ENCODE measurements at regions not wholly inside any gene's neighbourhood (a gene's known extent, or its start where the extent isn't known, plus 50 kb on each side); places are given as distances from the start of the nearest gene placed in this dataset.

DNA sequence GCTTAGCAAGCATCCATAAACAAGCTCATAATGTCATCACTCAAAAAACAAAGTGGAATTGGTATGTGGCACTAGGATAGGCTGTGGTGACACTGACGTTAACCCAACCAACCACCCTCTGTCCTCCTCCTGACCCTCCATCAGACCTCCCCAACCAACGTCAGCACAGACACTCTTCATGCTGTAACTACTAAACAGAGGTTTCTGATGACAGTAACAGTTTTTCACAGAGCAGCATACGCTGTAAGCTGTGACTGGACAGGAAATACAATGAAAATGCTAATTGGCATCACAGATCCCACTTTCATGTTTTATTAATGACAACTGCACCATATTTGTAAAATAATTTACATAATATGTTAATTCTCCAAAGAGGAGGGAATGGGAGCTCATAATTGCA is 238.0 kb downstream of the IRS2 start:
- FAIRE-seq (no peak), DNase-seq (ENCODE audit: low read depth, low spot score) (no peak)
- Histone ChIP-seq H3K4me3 (ENCODE audit: control insufficient read depth in 2 of 3, extremely low read depth in 1 of 3, insufficient read depth in 2 of 3, low read depth in 1 of 3, low read length in 3 of 3) (no peak overlapping the region), H4K20me1 (ENCODE audit: control insufficient read depth, extremely low read depth, insufficient read depth, low read length) (no peaks in the 10 kb centered on the region), H3K4me1 (ENCODE audit: control insufficient read depth, extremely low read depth, insufficient read depth, low read length) (no peaks in the 10 kb centered on the region), H3K27ac (ENCODE audit: control insufficient read depth, insufficient read depth, low read length) (no peak overlapping the region), H3K36me3 (ENCODE audit: control insufficient read depth in 2 of 2, extremely low read depth in 1 of 2, insufficient read depth in 2 of 2, low read length in 2 of 2) (no peaks in the 10 kb centered on the region), H3K9ac (ENCODE audit: control insufficient read depth, extremely low read depth, insufficient read depth, low read length) (no peak overlapping the region), H3K9me1 (ENCODE audit: control insufficient read depth, extremely low read depth, insufficient read depth, low read length) (no peaks in the 10 kb centered on the region), H3K9me3 (ENCODE audit: control insufficient read depth, low read depth, low read length) (no peaks in the 10 kb centered on the region), H3K27me3 (ENCODE audit: control insufficient read depth, extremely low read depth, insufficient read depth, low read length) (no peaks in the 10 kb centered on the region), H3K79me2 (ENCODE audit: control insufficient read depth, insufficient read depth, low read length) (no peaks in the 10 kb centered on the region), H2AFZ (ENCODE audit: control insufficient read depth, low read length) (no peak overlapping the region), H3K4me2 (ENCODE audit: control insufficient read depth, extremely low read depth, insufficient read depth, low read depth, low read length) (no peak overlapping the region)
- no peak for TF ChIP-seq CTCF (optimal IDR thresholded peaks at IDR 0.05 in 1 of 3, IDR thresholded peaks at IDR 0.05 in 1 of 3, conservative IDR thresholded peaks at IDR 0.05 in 1 of 3; ENCODE audit: extremely low read depth in 1 of 3, insufficient read depth in 2 of 3, low read length in 3 of 3)
- no peak for TF ChIP-seq EZH2 (IDR thresholded peaks at IDR 0.05; ENCODE audit: low read length)
- dilution Hi-C loops (cut with MboI; ENCODE audit: extremely low pct_ligation_motif_present, low sequenced_read_pairs), result no loop called here

DNA sequence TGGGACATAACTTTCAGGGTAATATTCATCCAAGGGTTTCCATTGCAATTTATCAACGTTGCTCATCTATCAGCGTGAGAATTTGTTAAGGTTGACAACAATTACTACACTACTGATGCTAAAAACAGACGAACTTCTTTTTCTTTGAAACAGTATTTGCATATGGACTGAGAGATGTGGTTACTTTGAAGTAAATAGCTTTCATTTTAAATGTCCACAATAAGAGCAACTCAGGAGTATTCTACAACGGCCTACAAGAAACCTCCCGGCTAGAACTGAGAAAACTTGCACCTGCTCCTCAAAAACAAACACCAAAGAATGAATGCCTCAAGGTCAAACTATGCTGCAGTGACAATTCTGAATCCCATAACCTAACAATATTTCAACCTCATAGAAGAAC is 238.4 kb downstream of the IRS2 start:
- Histone ChIP-seq H3K4me2 (ENCODE audit: control insufficient read depth, extremely low read depth, insufficient read depth, low read depth, low read length) (no peak overlapping the region), H3K9ac (ENCODE audit: control insufficient read depth, extremely low read depth, insufficient read depth, low read length) (no peak overlapping the region)

More for the DNA sequence above, 238.4 kb downstream of the IRS2 start:
- H3K79me2 ChIP-seq (ENCODE audit: control insufficient read depth, insufficient read depth, low read length), result no peaks in the 10 kb centered on the region
- DNase-seq (ENCODE audit: low read depth, low spot score) (no peak), FAIRE-seq (no peak)
- no peaks in the 10 kb centered on the region for H3K9me3 ChIP-seq (ENCODE audit: control insufficient read depth, low read depth, low read length)
- no peaks in the 10 kb centered on the region for H3K4me1 ChIP-seq (ENCODE audit: control insufficient read depth, extremely low read depth, insufficient read depth, low read length)
- no peak overlapping the region for H3K4me3 ChIP-seq (ENCODE audit: control insufficient read depth in 2 of 3, extremely low read depth in 1 of 3, insufficient read depth in 2 of 3, low read depth in 1 of 3, low read length in 3 of 3)
- no peak overlapping the region for H3K27ac ChIP-seq (ENCODE audit: control insufficient read depth, insufficient read depth, low read length)
- H2AFZ ChIP-seq (ENCODE audit: control insufficient read depth, low read length), result no peak overlapping the region
- dilution Hi-C loops (cut with MboI; ENCODE audit: extremely low pct_ligation_motif_present, low sequenced_read_pairs), result no loop called here
- H3K27me3 ChIP-seq (ENCODE audit: control insufficient read depth, extremely low read depth, insufficient read depth, low read length), result no peaks in the 10 kb centered on the region
- no peaks in the 10 kb centered on the region for H3K9me1 ChIP-seq (ENCODE audit: control insufficient read depth, extremely low read depth, insufficient read depth, low read length)
- TF ChIP-seq CTCF (optimal IDR thresholded peaks at IDR 0.05 in 1 of 3, IDR thresholded peaks at IDR 0.05 in 1 of 3, conservative IDR thresholded peaks at IDR 0.05 in 1 of 3; ENCODE audit: extremely low read depth in 1 of 3, insufficient read depth in 2 of 3, low read length in 3 of 3) (no peak), EZH2 (IDR thresholded peaks at IDR 0.05; ENCODE audit: low read length) (no peak)
- no peaks in the 10 kb centered on the region for H4K20me1 ChIP-seq (ENCODE audit: control insufficient read depth, extremely low read depth, insufficient read depth, low read length)
- H3K36me3 ChIP-seq (ENCODE audit: control insufficient read depth in 2 of 2, extremely low read depth in 1 of 2, insufficient read depth in 2 of 2, low read length in 2 of 2), result no peaks in the 10 kb centered on the region
